K562 (cell line): ENCODE measurements at regions not wholly inside any gene's neighbourhood (a gene's known extent, or its start where the extent isn't known, plus 50 kb on each side); places are given as distances from the start of the nearest gene placed in this dataset.

ENCODE experiments used
- BCL6 ChIP-seq: fragments of 250-450 bp; sonication (Bioruptor Pico); IDR thresholded peaks from 2 replicates; pipeline ENCODE4 v1.4.0; 2020
- BCLAF1 ChIP-seq, 2 experiments: fragments of 450-650 bp in 1 of 2; IDR thresholded peaks; 2 replicates each; pipeline ENCODE4 v1.6.1; 2011 to 2017; ENCODE audit warnings: low read depth in 2 of 2, antibody characterized with exemption in 1 of 2, borderline replicate concordance in 1 of 2, low read length in 1 of 2, mild to moderate bottlenecking in 1 of 2, mixed read lengths in 1 of 2; ENCODE audit not compliant: control insufficient read depth in 1 of 2
- CREB3 ChIP-seq: fragments of 450-650 bp; conservative IDR thresholded peaks from 2 replicates; pipeline ENCODE4 v1.6.1; 2016; ENCODE audit warnings: missing genetic modification characterization, low read depth, mild to moderate bottlenecking, missing compliant biosample characterization, moderate library complexity
- ERF ChIP-seq: fragments of 450-650 bp; formaldehyde crosslinking; IDR thresholded peaks from 2 replicates; pipeline ENCODE4 v1.4.0; 2020; ENCODE audit warnings: mild to moderate bottlenecking, mixed read lengths
- HOXB6 ChIP-seq: fragments of 250-450 bp; sonication (Bioruptor Pico); IDR thresholded peaks from 2 replicates; pipeline ENCODE4 v1.5.1; 2022; ENCODE audit warnings: mild to moderate bottlenecking, borderline replicate concordance
- NFE2L1 ChIP-seq: fragments of 450-650 bp; IDR thresholded peaks from 2 replicates; pipeline ENCODE4 v1.6.1; 2016; ENCODE audit warnings: missing genetic modification characterization, low read depth, mild to moderate bottlenecking, missing compliant biosample characterization, moderate library complexity, borderline replicate concordance
- NR2C2 ChIP-seq, 2 experiments: fragments of 200-800 bp in 1 of 2; sonication (Bioruptor generic) in 1 of 2; sonication (generic) in 1 of 2; formaldehyde crosslinking in 1 of 2; IDR thresholded peaks; 2 replicates each; pipeline versions ENCODE4 v1.6.1 to v1.8.0; 2016 to 2022; ENCODE audit warnings: mild to moderate bottlenecking in 1 of 2, missing compliant biosample characterization in 1 of 2, missing genetic modification characterization in 1 of 2, missing genetic modification reagents in 1 of 2
- REST ChIP-seq, 2 experiments: fragments of 450-650 bp; formaldehyde crosslinking in 1 of 2; IDR thresholded peaks; 2 replicates each; pipeline versions ENCODE4 v1.4.0 to v1.6.1; 2014 to 2020; ENCODE audit warnings: mild to moderate bottlenecking in 2 of 2, borderline replicate concordance in 1 of 2, low read depth in 1 of 2
- RFX1 ChIP-seq: fragments of 450-650 bp; IDR thresholded peaks from 2 replicates; pipeline ENCODE4 v1.6.1; 2016; ENCODE audit warnings: mild to moderate bottlenecking, moderate library complexity
- SAFB ChIP-seq: fragments of 200-400 bp; formaldehyde crosslinking; IDR thresholded peaks from 2 replicates; pipeline ENCODE4 v1.6.1; 2017; ENCODE audit warnings: low read depth, low read length, borderline replicate concordance
- TF ChIP-seq, protein P1 (sequence below): fragments of 450-650 bp; IDR thresholded peaks from one replicate; pipeline ENCODE4 v1.6.1; 2018; ENCODE audit warnings: mild to moderate bottlenecking, moderate library complexity; ENCODE audit not compliant: partially characterized antibody

- TF ChIP-seq BCLAF1 (IDR thresholded peaks at IDR 0.05; ENCODE audit: borderline replicate concordance in 1 of 2, control insufficient read depth in 1 of 2, low read depth in 2 of 2, low read length in 1 of 2) (no peak), BCL6 (CRISPR knock-in tag) (no peak), REST (IDR thresholded peaks at IDR 0.05; ENCODE audit: borderline replicate concordance) (no peak), REST (CRISPR knock-in tag; IDR thresholded peaks at IDR 0.05; ENCODE audit: low read depth) (no peak), NFE2L1 (no peak), CREB3 (tag) (no peak), SAFB (no peak), NR2C2 (CRISPR knock-in tag; IDR thresholded peaks at IDR 0.05) (no peak), NR2C2 (tag; IDR thresholded peaks at IDR 0.05) (peak; percentile 26; the same call in 1 of the 2 replicates), ERF (CRISPR knock-in tag) (no peak), RFX1 (no peak), HOXB6 (no peak)
- TF ChIP-seq, protein P1, sequence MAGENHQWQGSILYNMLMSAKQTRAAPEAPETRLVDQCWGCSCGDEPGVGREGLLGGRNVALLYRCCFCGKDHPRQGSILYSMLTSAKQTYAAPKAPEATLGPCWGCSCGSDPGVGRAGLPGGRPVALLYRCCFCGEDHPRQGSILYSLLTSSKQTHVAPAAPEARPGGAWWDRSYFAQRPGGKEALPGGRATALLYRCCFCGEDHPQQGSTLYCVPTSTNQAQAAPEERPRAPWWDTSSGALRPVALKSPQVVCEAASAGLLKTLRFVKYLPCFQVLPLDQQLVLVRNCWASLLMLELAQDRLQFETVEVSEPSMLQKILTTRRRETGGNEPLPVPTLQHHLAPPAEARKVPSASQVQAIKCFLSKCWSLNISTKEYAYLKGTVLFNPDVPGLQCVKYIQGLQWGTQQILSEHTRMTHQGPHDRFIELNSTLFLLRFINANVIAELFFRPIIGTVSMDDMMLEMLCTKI = no peak
These were observed 193.5 kb upstream of the CNOT2 start (continued) for GRCh38 chr12:70049596-70050360.
